ENCODE measurements at regions not wholly inside any gene's neighbourhood (a gene's known extent, or its start where the extent isn't known, plus 50 kb on each side); places are given as distances from the start of the nearest gene placed in this dataset.

- Histone ChIP-seq H3K79me1 (ENCODE audit: low read depth, low read length) (no peaks in the 10 kb centered on the region), H3K4ac (ENCODE audit: low read length) (no peak overlapping the region), H4K91ac (ENCODE audit: low read depth, low read length, poor library complexity) (no peak overlapping the region), H3K4me1 (ENCODE audit: control insufficient read depth in 2 of 2, insufficient read depth in 1 of 2, low read depth in 1 of 2, low read length in 2 of 2) (no peaks in the 10 kb centered on the region), H3K36me3 (replicated peaks in 1 of 2; ENCODE audit: control insufficient read depth in 2 of 2, insufficient read depth in 2 of 2, low read length in 2 of 2) (no peaks in the 10 kb centered on the region), H2BK15ac (ENCODE audit: low read length) (no peak overlapping the region), H2AK5ac (ENCODE audit: low read depth, low read length) (no peak overlapping the region), H3K27ac (replicated peaks; ENCODE audit: low read length) (no peak overlapping the region), H3K4me3 (ENCODE audit: low read length in 2 of 2) (no peak overlapping the region), H2BK120ac (ENCODE audit: low read depth, low read length) (no peak overlapping the region), H3K14ac (ENCODE audit: low read length) (no peak overlapping the region), H2BK5ac (ENCODE audit: low read length) (no peak overlapping the region), H2AFZ (ENCODE audit: low read length) (no peak overlapping the region), H3K4me2 (ENCODE audit: insufficient read depth, low read length, poor library complexity, severe bottlenecking) (no peak overlapping the region), H3K9ac (ENCODE audit: low read depth, low read length, poor library complexity) (no peak overlapping the region), H3K18ac (ENCODE audit: low read length) (no peak overlapping the region), H4K8ac (ENCODE audit: low read depth, low read length) (no peak overlapping the region), H3K9me3 (replicated peaks in 1 of 2; ENCODE audit: control insufficient read depth in 2 of 2, insufficient read depth in 1 of 2, low read depth in 1 of 2, low read length in 2 of 2) (no peaks in the 10 kb centered on the region), H2BK12ac (ENCODE audit: low read length) (no peak overlapping the region), H3K23ac (ENCODE audit: low read depth, low read length, poor library complexity) (no peak overlapping the region), H3K27me3 (ENCODE audit: control insufficient read depth in 3 of 3, insufficient read depth in 3 of 3, low read depth in 1 of 3, low read length in 3 of 3) (no peaks in the 10 kb centered on the region)
- no CpG with 5 or more reads among the region's 3 CpGs for WGBS, 2 donors (ENCODE audit: extremely low coverage in 2 of 2, insufficient read length in 2 of 2, insufficient replicate concordance in 1 of 2)
- DNase-seq (ENCODE audit: low spot score) = no peak
Observed at GRCh38 chr3:102887431-102887830, 452.6 kb downstream of the ZPLD1 start.

GRCh38 chr3:102896851-102897621 lies 462.2 kb downstream of the ZPLD1 start:
- Histone ChIP-seq H3K4ac (ENCODE audit: low read length) (no peak overlapping the region), H3K27me3 (ENCODE audit: control insufficient read depth in 3 of 3, insufficient read depth in 3 of 3, low read depth in 1 of 3, low read length in 3 of 3) (no peaks in the 10 kb centered on the region), H3K4me3 (ENCODE audit: low read length in 2 of 2) (no peak overlapping the region), H2BK12ac (ENCODE audit: low read length) (no peak overlapping the region), H3K4me1 (ENCODE audit: control insufficient read depth in 2 of 2, insufficient read depth in 1 of 2, low read depth in 1 of 2, low read length in 2 of 2) (no peaks in the 10 kb centered on the region), H3K4me2 (ENCODE audit: insufficient read depth, low read length, poor library complexity, severe bottlenecking) (no peak overlapping the region), H3K23ac (ENCODE audit: low read depth, low read length, poor library complexity) (no peak overlapping the region), H2AFZ (ENCODE audit: low read length) (no peak overlapping the region), H2BK5ac (ENCODE audit: low read length) (no peak overlapping the region), H2BK15ac (ENCODE audit: low read length) (no peak overlapping the region), H2BK120ac (ENCODE audit: low read depth, low read length) (no peak overlapping the region), H3K9me3 (replicated peaks in 1 of 2; ENCODE audit: control insufficient read depth in 2 of 2, insufficient read depth in 1 of 2, low read depth in 1 of 2, low read length in 2 of 2) (no peaks in the 10 kb centered on the region), H4K91ac (ENCODE audit: low read depth, low read length, poor library complexity) (no peak overlapping the region), H2AK5ac (ENCODE audit: low read depth, low read length) (no peak overlapping the region), H4K8ac (ENCODE audit: low read depth, low read length) (no peak overlapping the region), H3K18ac (ENCODE audit: low read length) (no peak overlapping the region), H3K36me3 (replicated peaks in 1 of 2; ENCODE audit: control insufficient read depth in 2 of 2, insufficient read depth in 2 of 2, low read length in 2 of 2) (no peaks in the 10 kb centered on the region), H3K79me1 (ENCODE audit: low read depth, low read length) (no peaks in the 10 kb centered on the region), H3K27ac (replicated peaks; ENCODE audit: low read length) (no peak overlapping the region), H3K9ac (ENCODE audit: low read depth, low read length, poor library complexity) (no peak overlapping the region), H3K14ac (ENCODE audit: low read length) (no peak overlapping the region)
- no peak for DNase-seq (ENCODE audit: low spot score)
- WGBS, 2 donors (ENCODE audit: extremely low coverage in 2 of 2, insufficient read length in 2 of 2, insufficient replicate concordance in 1 of 2) = no CpG with 5 or more reads among the region's 1 CpG

GRCh38 chr3:102904629-102905028 lies 469.8 kb downstream of the ZPLD1 start:
- no peaks in the 10 kb centered on the region for H3K36me3 ChIP-seq (replicated peaks in 1 of 2; ENCODE audit: control insufficient read depth in 2 of 2, insufficient read depth in 2 of 2, low read length in 2 of 2)
- no peak overlapping the region for H2BK120ac ChIP-seq (ENCODE audit: low read depth, low read length)
- H2AFZ ChIP-seq (ENCODE audit: low read length) = no peak overlapping the region
- H3K4me1 ChIP-seq (ENCODE audit: control insufficient read depth in 2 of 2, insufficient read depth in 1 of 2, low read depth in 1 of 2, low read length in 2 of 2) = no peaks in the 10 kb centered on the region
- H2BK15ac ChIP-seq (ENCODE audit: low read length) = no peak overlapping the region
- no peak overlapping the region for H2BK12ac ChIP-seq (ENCODE audit: low read length)
- H3K79me1 ChIP-seq (ENCODE audit: low read depth, low read length) = no peaks in the 10 kb centered on the region
- no peak for DNase-seq (ENCODE audit: low spot score)
- H3K18ac ChIP-seq (ENCODE audit: low read length) = no peak overlapping the region
- WGBS, 2 donors (ENCODE audit: extremely low coverage in 2 of 2, insufficient read length in 2 of 2, insufficient replicate concordance in 1 of 2) = no CpG with 5 or more reads among the region's 11 CpGs
- no peak overlapping the region for H4K8ac ChIP-seq (ENCODE audit: low read depth, low read length)
- H4K91ac ChIP-seq (ENCODE audit: low read depth, low read length, poor library complexity) = no peak overlapping the region
- no peak overlapping the region for H3K4ac ChIP-seq (ENCODE audit: low read length)
- H2AK5ac ChIP-seq (ENCODE audit: low read depth, low read length) = no peak overlapping the region
- no peak overlapping the region for H3K23ac ChIP-seq (ENCODE audit: low read depth, low read length, poor library complexity)
- H2BK5ac ChIP-seq (ENCODE audit: low read length) = no peak overlapping the region
- no peak overlapping the region for H3K9ac ChIP-seq (ENCODE audit: low read depth, low read length, poor library complexity)
- H3K14ac ChIP-seq (ENCODE audit: low read length) = no peak overlapping the region
- no peaks in the 10 kb centered on the region for H3K27me3 ChIP-seq (ENCODE audit: control insufficient read depth in 3 of 3, insufficient read depth in 3 of 3, low read depth in 1 of 3, low read length in 3 of 3)
- no peak overlapping the region for H3K4me2 ChIP-seq (ENCODE audit: insufficient read depth, low read length, poor library complexity, severe bottlenecking)
- no peak overlapping the region for H3K4me3 ChIP-seq (ENCODE audit: low read length in 2 of 2)
- H3K27ac ChIP-seq (replicated peaks; ENCODE audit: low read length) = no peak overlapping the region
- H3K9me3 ChIP-seq (replicated peaks in 1 of 2; ENCODE audit: control insufficient read depth in 2 of 2, insufficient read depth in 1 of 2, low read depth in 1 of 2, low read length in 2 of 2) = no peaks in the 10 kb centered on the region

GRCh38 chr3:102905811-102906210 lies 471.0 kb downstream of the ZPLD1 start:
- Histone ChIP-seq H2BK120ac (ENCODE audit: low read depth, low read length) (no peak overlapping the region), H3K36me3 (replicated peaks in 1 of 2; ENCODE audit: control insufficient read depth in 2 of 2, insufficient read depth in 2 of 2, low read length in 2 of 2) (no peaks in the 10 kb centered on the region), H3K27ac (replicated peaks; ENCODE audit: low read length) (no peak overlapping the region), H3K27me3 (ENCODE audit: control insufficient read depth in 3 of 3, insufficient read depth in 3 of 3, low read depth in 1 of 3, low read length in 3 of 3) (no peaks in the 10 kb centered on the region), H3K4me3 (ENCODE audit: low read length in 2 of 2) (no peak overlapping the region), H2BK12ac (ENCODE audit: low read length) (no peak overlapping the region), H2AK5ac (ENCODE audit: low read depth, low read length) (no peak overlapping the region), H2BK5ac (ENCODE audit: low read length) (no peak overlapping the region), H3K4me1 (ENCODE audit: control insufficient read depth in 2 of 2, insufficient read depth in 1 of 2, low read depth in 1 of 2, low read length in 2 of 2) (no peaks in the 10 kb centered on the region), H3K23ac (ENCODE audit: low read depth, low read length, poor library complexity) (no peak overlapping the region), H2BK15ac (ENCODE audit: low read length) (no peak overlapping the region), H3K14ac (ENCODE audit: low read length) (no peak overlapping the region), H3K9me3 (replicated peaks in 1 of 2; ENCODE audit: control insufficient read depth in 2 of 2, insufficient read depth in 1 of 2, low read depth in 1 of 2, low read length in 2 of 2) (no peaks in the 10 kb centered on the region), H3K9ac (ENCODE audit: low read depth, low read length, poor library complexity) (no peak overlapping the region), H3K4ac (ENCODE audit: low read length) (no peak overlapping the region), H3K4me2 (ENCODE audit: insufficient read depth, low read length, poor library complexity, severe bottlenecking) (no peak overlapping the region), H4K8ac (ENCODE audit: low read depth, low read length) (no peak overlapping the region), H2AFZ (ENCODE audit: low read length) (no peak overlapping the region), H3K79me1 (ENCODE audit: low read depth, low read length) (no peaks in the 10 kb centered on the region), H4K91ac (ENCODE audit: low read depth, low read length, poor library complexity) (no peak overlapping the region), H3K18ac (ENCODE audit: low read length) (no peak overlapping the region)
- no peak for DNase-seq (ENCODE audit: low spot score)
- WGBS, 2 donors (ENCODE audit: extremely low coverage in 2 of 2, insufficient read length in 2 of 2, insufficient replicate concordance in 1 of 2) = no CpG with 5 or more reads among the region's 2 CpGs
